ENCODE measurements at regions not wholly inside any gene's neighbourhood (a gene's known extent, or its start where the extent isn't known, plus 50 kb on each side); places are given as distances from the start of the nearest gene placed in this dataset.

- Histone ChIP-seq H2BK5ac (ENCODE audit: low read depth, low read length, poor library complexity) (no peak overlapping the region), H4K8ac (ENCODE audit: low read depth, low read length) (no peak overlapping the region), H2AFZ (ENCODE audit: insufficient read depth, low read length, poor library complexity) (no peak overlapping the region), H3K36me3 (ENCODE audit: control insufficient read depth in 1 of 2, insufficient read depth in 2 of 2, low read length in 2 of 2) (no peaks in the 10 kb centered on the region), H3K79me1 (ENCODE audit: low read length) (no peaks in the 10 kb centered on the region), H3K23ac (ENCODE audit: low read length) (no peak overlapping the region), H3K9me3 (ENCODE audit: insufficient read depth, low read depth, low read length) (no peaks in the 10 kb centered on the region), H3K27me3 (ENCODE audit: insufficient read depth, low read length) (no peaks in the 10 kb centered on the region), H3K18ac (ENCODE audit: low read length) (no peak overlapping the region), H3K79me2 (ENCODE audit: control insufficient read depth, insufficient read depth, low read length, poor library complexity) (no peaks in the 10 kb centered on the region), H3K4me2 (ENCODE audit: low read length) (no peak overlapping the region), H4K91ac (ENCODE audit: low read depth, low read length) (no peak overlapping the region), H3K4me3 (ENCODE audit: low read depth, low read length) (no peak overlapping the region), H3K14ac (ENCODE audit: low read length) (no peak overlapping the region), H2AK5ac (ENCODE audit: low read length) (no peak overlapping the region), H2BK120ac (ENCODE audit: insufficient read depth, low read length, poor library complexity) (no peak overlapping the region), H3K9ac (ENCODE audit: low read length) (no peak overlapping the region), H3K4me1 (ENCODE audit: control insufficient read depth in 1 of 2, insufficient read depth in 2 of 2, low read length in 2 of 2) (no peaks in the 10 kb centered on the region), H3K4ac (ENCODE audit: low read depth, low read length) (no peak overlapping the region), H3K27ac (ENCODE audit: low read depth, low read length) (no peak overlapping the region), H2BK12ac (ENCODE audit: low read length) (no peak overlapping the region), H4K12ac (ENCODE audit: low read depth, low read length) (no peak overlapping the region)
- DNase-seq = no peak
These were observed 71.4 kb upstream of the DYNC1I1 start for GRCh38 chr7:95700917-95701316.

DNA sequence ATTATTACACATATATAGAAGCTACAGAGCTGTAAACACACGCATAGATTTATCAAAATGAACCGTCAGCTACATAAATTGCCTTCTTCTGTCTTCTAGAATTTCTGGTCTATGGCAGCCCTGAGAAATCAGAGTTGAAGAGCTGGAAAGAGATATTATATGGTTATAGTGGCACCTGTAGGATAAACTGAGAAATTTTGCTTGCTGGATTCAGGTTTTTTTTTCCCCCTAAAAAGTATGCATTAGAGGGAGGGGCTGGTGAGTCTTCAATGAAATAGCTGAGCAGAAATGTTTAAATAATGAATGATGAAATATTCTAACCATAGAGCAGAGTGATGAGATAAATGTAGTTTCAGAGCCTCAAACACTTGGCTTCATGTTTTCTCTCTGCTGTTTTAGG, 78.0 kb upstream of the DYNC1I1 start:
- Histone ChIP-seq H3K4me3 (ENCODE audit: low read depth, low read length) (no peak overlapping the region), H3K79me2 (ENCODE audit: control insufficient read depth, insufficient read depth, low read length, poor library complexity) (no peaks in the 10 kb centered on the region), H3K27ac (ENCODE audit: low read depth, low read length) (no peak overlapping the region), H4K12ac (ENCODE audit: low read depth, low read length) (no peak overlapping the region), H3K14ac (ENCODE audit: low read length) (no peak overlapping the region), H3K4me2 (ENCODE audit: low read length) (no peak overlapping the region), H2BK12ac (ENCODE audit: low read length) (no peak overlapping the region), H4K91ac (ENCODE audit: low read depth, low read length) (no peak overlapping the region), H2BK5ac (ENCODE audit: low read depth, low read length, poor library complexity) (no peak overlapping the region), H3K4me1 (ENCODE audit: control insufficient read depth in 1 of 2, insufficient read depth in 2 of 2, low read length in 2 of 2) (no peaks in the 10 kb centered on the region), H3K27me3 (ENCODE audit: insufficient read depth, low read length) (no peaks in the 10 kb centered on the region), H2AFZ (ENCODE audit: insufficient read depth, low read length, poor library complexity) (no peak overlapping the region), H4K8ac (ENCODE audit: low read depth, low read length) (no peak overlapping the region), H2BK120ac (ENCODE audit: insufficient read depth, low read length, poor library complexity) (no peak overlapping the region), H3K79me1 (ENCODE audit: low read length) (no peaks in the 10 kb centered on the region), H3K18ac (ENCODE audit: low read length) (no peak overlapping the region), H2AK5ac (ENCODE audit: low read length) (no peak overlapping the region), H3K23ac (ENCODE audit: low read length) (no peak overlapping the region), H3K9me3 (ENCODE audit: insufficient read depth, low read depth, low read length) (no peaks in the 10 kb centered on the region), H3K9ac (ENCODE audit: low read length) (no peak overlapping the region), H3K36me3 (ENCODE audit: control insufficient read depth in 1 of 2, insufficient read depth in 2 of 2, low read length in 2 of 2) (no peaks in the 10 kb centered on the region), H3K4ac (ENCODE audit: low read depth, low read length) (no peak overlapping the region)
- DNase-seq = no peak
- no CpG with 5 or more reads among the region's 2 CpGs for WGBS (ENCODE audit: extremely low coverage, insufficient coverage, insufficient read length)

DNA sequence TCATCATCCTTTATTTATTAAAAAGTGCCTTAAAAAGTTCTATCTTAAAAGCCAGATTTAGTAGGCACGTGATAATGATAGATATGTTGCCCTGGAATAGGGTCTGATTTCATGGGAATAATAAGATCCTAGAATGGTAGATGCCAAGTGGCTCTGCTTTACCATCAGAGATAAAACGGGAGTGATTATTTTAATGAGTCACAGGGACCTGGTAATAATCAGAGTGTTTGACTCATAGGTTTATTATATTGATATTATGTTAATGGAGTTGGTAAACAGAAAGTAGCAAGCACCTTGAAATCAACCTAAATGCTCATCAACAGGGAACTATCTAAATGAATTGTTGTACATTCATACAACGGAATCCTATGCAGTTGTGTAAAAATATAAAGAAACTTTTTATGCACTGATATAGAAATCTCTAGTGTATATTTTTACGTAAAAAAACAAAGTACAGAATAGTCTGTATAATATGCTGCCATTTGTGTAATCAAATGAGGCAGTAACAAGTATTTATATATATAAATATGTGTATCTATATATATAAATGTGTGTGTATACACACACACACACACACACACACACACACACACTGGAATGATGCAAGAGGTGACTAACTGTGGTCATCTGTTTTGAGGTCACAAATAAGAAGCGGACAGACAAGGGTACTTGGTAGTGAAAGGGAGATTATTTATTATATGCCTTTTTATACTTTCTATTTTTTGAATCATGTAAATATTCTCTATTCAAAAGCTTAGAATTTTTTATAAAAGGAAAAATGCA, 78.6 kb upstream of the DYNC1I1 start:
- Histone ChIP-seq H3K36me3 (ENCODE audit: control insufficient read depth in 1 of 2, insufficient read depth in 2 of 2, low read length in 2 of 2) (no peaks in the 10 kb centered on the region), H2BK5ac (ENCODE audit: low read depth, low read length, poor library complexity) (no peak overlapping the region), H4K12ac (ENCODE audit: low read depth, low read length) (no peak overlapping the region), H2BK120ac (ENCODE audit: insufficient read depth, low read length, poor library complexity) (no peak overlapping the region), H3K14ac (ENCODE audit: low read length) (no peak overlapping the region), H4K91ac (ENCODE audit: low read depth, low read length) (no peak overlapping the region), H3K9ac (ENCODE audit: low read length) (no peak overlapping the region), H2BK12ac (ENCODE audit: low read length) (no peak overlapping the region), H3K4me2 (ENCODE audit: low read length) (no peak overlapping the region), H3K27me3 (ENCODE audit: insufficient read depth, low read length) (no peaks in the 10 kb centered on the region), H3K4ac (ENCODE audit: low read depth, low read length) (no peak overlapping the region), H3K79me1 (ENCODE audit: low read length) (no peaks in the 10 kb centered on the region), H4K8ac (ENCODE audit: low read depth, low read length) (no peak overlapping the region), H3K27ac (ENCODE audit: low read depth, low read length) (no peak overlapping the region), H3K4me1 (ENCODE audit: control insufficient read depth in 1 of 2, insufficient read depth in 2 of 2, low read length in 2 of 2) (no peaks in the 10 kb centered on the region), H3K9me3 (ENCODE audit: insufficient read depth, low read depth, low read length) (no peaks in the 10 kb centered on the region), H3K4me3 (ENCODE audit: low read depth, low read length) (no peak overlapping the region), H3K79me2 (ENCODE audit: control insufficient read depth, insufficient read depth, low read length, poor library complexity) (no peaks in the 10 kb centered on the region), H2AFZ (ENCODE audit: insufficient read depth, low read length, poor library complexity) (no peak overlapping the region), H3K18ac (ENCODE audit: low read length) (no peak overlapping the region), H2AK5ac (ENCODE audit: low read length) (no peak overlapping the region), H3K23ac (ENCODE audit: low read length) (no peak overlapping the region)
- WGBS (ENCODE audit: extremely low coverage, insufficient coverage, insufficient read length) = no CpG with 5 or more reads among the region's 5 CpGs
- no peak for DNase-seq

- H3K14ac ChIP-seq (ENCODE audit: low read length) = no peak overlapping the region
- WGBS (ENCODE audit: extremely low coverage, insufficient coverage, insufficient read length) = no CpG with 5 or more reads among the region's 4 CpGs
- no peak overlapping the region for H3K4ac ChIP-seq (ENCODE audit: low read depth, low read length)
- H2AFZ ChIP-seq (ENCODE audit: insufficient read depth, low read length, poor library complexity) = no peak overlapping the region
- no peak overlapping the region for H4K8ac ChIP-seq (ENCODE audit: low read depth, low read length)
- H2AK5ac ChIP-seq (ENCODE audit: low read length) = no peak overlapping the region
- H3K4me3 ChIP-seq (ENCODE audit: low read depth, low read length) = no peak overlapping the region
- no peak overlapping the region for H3K23ac ChIP-seq (ENCODE audit: low read length)
- no peaks in the 10 kb centered on the region for H3K4me1 ChIP-seq (ENCODE audit: control insufficient read depth in 1 of 2, insufficient read depth in 2 of 2, low read length in 2 of 2)
- H3K9ac ChIP-seq (ENCODE audit: low read length) = no peak overlapping the region
- no peak overlapping the region for H3K18ac ChIP-seq (ENCODE audit: low read length)
- no peak overlapping the region for H3K4me2 ChIP-seq (ENCODE audit: low read length)
- H3K79me2 ChIP-seq (ENCODE audit: control insufficient read depth, insufficient read depth, low read length, poor library complexity) = no peaks in the 10 kb centered on the region
- no peaks in the 10 kb centered on the region for H3K27me3 ChIP-seq (ENCODE audit: insufficient read depth, low read length)
- no peaks in the 10 kb centered on the region for H3K36me3 ChIP-seq (ENCODE audit: control insufficient read depth in 1 of 2, insufficient read depth in 2 of 2, low read length in 2 of 2)
- no peak overlapping the region for H2BK12ac ChIP-seq (ENCODE audit: low read length)
- no peak overlapping the region for H4K91ac ChIP-seq (ENCODE audit: low read depth, low read length)
- no peak overlapping the region for H3K27ac ChIP-seq (ENCODE audit: low read depth, low read length)
- H2BK5ac ChIP-seq (ENCODE audit: low read depth, low read length, poor library complexity) = no peak overlapping the region
- no peaks in the 10 kb centered on the region for H3K79me1 ChIP-seq (ENCODE audit: low read length)
- no peak overlapping the region for H4K12ac ChIP-seq (ENCODE audit: low read depth, low read length)
- H3K9me3 ChIP-seq (ENCODE audit: insufficient read depth, low read depth, low read length) = no peaks in the 10 kb centered on the region
- H2BK120ac ChIP-seq (ENCODE audit: insufficient read depth, low read length, poor library complexity) = no peak overlapping the region
- DNase-seq = no peak
These were observed 80.9 kb upstream of the DYNC1I1 start for GRCh38 chr7:95691464-95691863.

All from trophoblast cell (in vitro differentiated cells and primary cell).